Natural killer cell (primary cell): ENCODE measurements at regions not wholly inside any gene's neighbourhood (a gene's known extent, or its start where the extent isn't known, plus 50 kb on each side); places are given as distances from the start of the nearest gene placed in this dataset.
A peak's percentile ranks its signal among the peaks of the same experiment; 100 is the strongest.

Source experiments
- ATAC-seq, 3 donors: fragments of 150-1000 bp in 2 of 3; fragments of 200-7000 bp in 1 of 3; cut with Tn5 transposase; 1 replicate in 1 of 3; 2 replicates in 2 of 3; pipeline ENCODE4 v1.10.0; 2021; ENCODE audit warnings: mild to moderate bottlenecking in 2 of 3, moderate library complexity in 2 of 3
- DNase-seq, 2 donors: peaks; one replicate each; pipeline versions ENCODE4 v3.0.0 to v3.0.0-alpha.2; 2013 to 2021; ENCODE audit warnings: mixed read lengths in 1 of 2
- H3K27ac ChIP-seq: one replicate; pipeline ENCODE4 v1.5.1; 2013; ENCODE audit warnings: mild to moderate bottlenecking, low read length
- H3K27me3 ChIP-seq: one replicate; pipeline ENCODE4 v1.6.1; 2013; ENCODE audit warnings: low read length; ENCODE audit not compliant: control insufficient read depth, insufficient read depth
- H3K36me3 ChIP-seq: one replicate; pipeline ENCODE4 v1.6.1; 2013; ENCODE audit warnings: low read length; ENCODE audit not compliant: control insufficient read depth, insufficient read depth
- H3K4me1 ChIP-seq: one replicate; pipeline ENCODE4 v1.6.1; 2013; ENCODE audit warnings: low read length; ENCODE audit not compliant: control insufficient read depth, insufficient read depth
- H3K4me3 ChIP-seq: one replicate; pipeline ENCODE4 v1.5.1; 2013; ENCODE audit warnings: low read length
- H3K9me3 ChIP-seq: one replicate; pipeline ENCODE4 v1.6.1; 2013; ENCODE audit warnings: low read length; ENCODE audit not compliant: control insufficient read depth, insufficient read depth
- H3K27ac Mint-ChIP-seq, 2 donors: one replicate each; pipeline ENCODE4 v1.8.0; 2022; ENCODE audit warnings: mild to moderate bottlenecking in 2 of 2, mixed read lengths in 2 of 2, moderate library complexity in 1 of 2
- H3K27me3 Mint-ChIP-seq, 2 donors: one replicate each; pipeline ENCODE4 v1.8.0; 2022; ENCODE audit warnings: low read depth in 2 of 2, mixed read lengths in 2 of 2
- H3K36me3 Mint-ChIP-seq: one replicate; pipeline ENCODE4 v1.8.0; 2022; ENCODE audit warnings: mixed read lengths
- H3K4me1 Mint-ChIP-seq, 2 donors: one replicate each; pipeline ENCODE4 v1.8.0; 2022; ENCODE audit warnings: mixed read lengths in 2 of 2
- H3K4me3 Mint-ChIP-seq: one replicate; pipeline ENCODE4 v1.8.0; 2022; ENCODE audit warnings: mild to moderate bottlenecking, moderate library complexity, mixed read lengths
- H3K9me3 Mint-ChIP-seq, 2 donors: one replicate each; pipeline ENCODE4 v1.8.0; 2022; ENCODE audit warnings: mixed read lengths in 2 of 2
- WGBS: methylation state at CpG from one replicate; pipeline ENCODE4 v1.1.7; 2013; ENCODE audit warnings: missing lambda C conversion rate; ENCODE audit not compliant: insufficient coverage; 5-methylcytosine and 5-hydroxymethylcytosine counted together
- intact Hi-C: fragments of 100-400 bp; cut with micrococcal nuclease; formaldehyde crosslinking; loops from one replicate; pipeline ENCODE4 v1.14.2; 2022
- TF ChIP-seq, protein P1 (sequence below): fragments of 200-600 bp; IDR thresholded peaks from one replicate; pipeline ENCODE4 v1.8.0; 2022; ENCODE audit warnings: antibody characterized with exemption

DNA sequence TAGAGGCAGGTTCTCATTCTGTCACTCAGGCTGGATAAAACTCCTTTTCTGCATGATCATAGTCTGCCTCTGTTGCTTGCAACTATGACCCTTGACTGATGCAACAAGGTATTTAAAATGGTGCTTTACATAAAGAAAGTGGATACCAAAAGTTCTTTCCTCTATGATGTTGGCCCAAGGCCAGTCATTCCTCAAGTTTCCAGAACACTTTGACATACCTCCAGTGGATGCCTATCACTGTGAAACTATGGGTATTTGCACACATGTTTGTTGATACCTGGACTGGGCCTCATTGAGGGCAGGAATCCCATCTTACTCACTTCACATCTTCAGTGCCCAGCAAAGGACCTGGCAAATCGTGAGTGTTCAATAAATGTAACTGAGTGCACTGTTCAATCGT is 159.0 kb upstream of the ZC3H12C start:
- H3K4me3 Mint-ChIP-seq: no peak overlapping the region
- H3K4me1 Mint-ChIP-seq: no peaks in the 10 kb centered on the region
- no peaks in the 10 kb centered on the region for H3K27me3 ChIP-seq
- H3K9me3 Mint-ChIP-seq: no peaks in the 10 kb centered on the region
- no peaks in the 10 kb centered on the region for H3K36me3 Mint-ChIP-seq
- H3K4me3 ChIP-seq: no peak overlapping the region
- ATAC-seq (no peak), DNase-seq (no peak)
- H3K27ac ChIP-seq: no peak overlapping the region
- WGBS: 89% methylated on average over 2 of the region's 2 CpGs
- H3K9me3 ChIP-seq: no peaks in the 10 kb centered on the region
- no peaks in the 10 kb centered on the region for H3K4me1 ChIP-seq
- peaks cover 0 to 5% of the 10 kb centered on the region in 2 donors for H3K27me3 Mint-ChIP-seq
- no peak overlapping the region for H3K27ac Mint-ChIP-seq
- no peaks in the 10 kb centered on the region for H3K36me3 ChIP-seq
- intact Hi-C loops: no loop called here
- TF ChIP-seq, protein P1, sequence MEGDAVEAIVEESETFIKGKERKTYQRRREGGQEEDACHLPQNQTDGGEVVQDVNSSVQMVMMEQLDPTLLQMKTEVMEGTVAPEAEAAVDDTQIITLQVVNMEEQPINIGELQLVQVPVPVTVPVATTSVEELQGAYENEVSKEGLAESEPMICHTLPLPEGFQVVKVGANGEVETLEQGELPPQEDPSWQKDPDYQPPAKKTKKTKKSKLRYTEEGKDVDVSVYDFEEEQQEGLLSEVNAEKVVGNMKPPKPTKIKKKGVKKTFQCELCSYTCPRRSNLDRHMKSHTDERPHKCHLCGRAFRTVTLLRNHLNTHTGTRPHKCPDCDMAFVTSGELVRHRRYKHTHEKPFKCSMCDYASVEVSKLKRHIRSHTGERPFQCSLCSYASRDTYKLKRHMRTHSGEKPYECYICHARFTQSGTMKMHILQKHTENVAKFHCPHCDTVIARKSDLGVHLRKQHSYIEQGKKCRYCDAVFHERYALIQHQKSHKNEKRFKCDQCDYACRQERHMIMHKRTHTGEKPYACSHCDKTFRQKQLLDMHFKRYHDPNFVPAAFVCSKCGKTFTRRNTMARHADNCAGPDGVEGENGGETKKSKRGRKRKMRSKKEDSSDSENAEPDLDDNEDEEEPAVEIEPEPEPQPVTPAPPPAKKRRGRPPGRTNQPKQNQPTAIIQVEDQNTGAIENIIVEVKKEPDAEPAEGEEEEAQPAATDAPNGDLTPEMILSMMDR: no peak

DNA sequence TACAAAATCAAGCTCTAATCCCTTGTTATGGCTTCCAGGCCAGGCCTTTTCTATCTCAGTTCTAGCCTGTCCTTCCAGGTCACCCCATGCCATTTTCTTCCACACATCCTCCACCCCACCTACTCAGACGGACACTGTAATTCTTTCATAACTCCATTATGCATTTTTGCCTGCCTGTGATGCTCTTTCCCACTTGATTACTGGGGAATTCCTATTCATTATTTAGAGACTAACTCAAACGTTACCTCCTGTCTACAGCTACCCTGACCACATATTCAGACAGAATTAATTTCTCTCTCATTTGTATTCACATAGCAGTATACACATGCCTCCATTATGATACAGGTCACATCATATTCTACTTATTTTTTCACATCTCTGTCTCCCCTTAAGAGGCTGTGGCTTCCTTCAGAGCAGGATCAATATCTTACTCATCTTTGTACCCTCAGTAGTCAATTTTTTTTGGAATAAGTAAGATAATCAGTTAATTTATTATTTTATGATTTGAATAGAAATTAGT is 156.5 kb upstream of the ZC3H12C start:
- no peak for ATAC-seq
- Mint-ChIP-seq H3K4me1 (no peaks in the 10 kb centered on the region), H3K9me3 (no peaks in the 10 kb centered on the region), H3K27ac (no peak overlapping the region), H3K27me3 (peaks cover 0 to 5% of the 10 kb centered on the region in 2 donors), H3K36me3 (no peaks in the 10 kb centered on the region), H3K4me3 (no peak overlapping the region)
- H3K27me3 ChIP-seq: no peaks in the 10 kb centered on the region
- H3K9me3 ChIP-seq: no peaks in the 10 kb centered on the region
- no peaks in the 10 kb centered on the region for H3K36me3 ChIP-seq
- no peak overlapping the region for H3K27ac ChIP-seq
- no peak for DNase-seq
- no peaks in the 10 kb centered on the region for H3K4me1 ChIP-seq
- WGBS: 72% methylated on average over 2 of the region's 2 CpGs
- TF ChIP-seq, protein P1: no peak
- no peak overlapping the region for H3K4me3 ChIP-seq
- intact Hi-C loops: no loop called here

DNA sequence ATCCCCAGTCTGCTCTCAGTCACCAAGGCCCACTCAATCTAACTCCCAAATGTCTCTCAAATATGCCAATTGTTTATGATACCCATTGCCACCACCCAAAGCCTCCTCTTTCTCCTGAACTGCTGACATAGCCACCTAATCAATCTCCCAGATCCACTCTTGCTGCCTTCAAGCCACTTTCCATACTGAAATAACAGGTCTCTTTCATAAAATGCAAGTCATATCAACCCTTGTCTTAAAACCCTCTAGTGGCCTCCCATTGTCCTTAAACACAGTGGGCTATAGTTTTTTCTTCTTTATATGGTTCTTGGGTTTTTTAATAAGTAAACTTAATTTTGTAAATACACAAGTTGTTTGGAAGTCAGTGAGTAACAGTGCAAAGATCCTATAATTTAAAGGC is 155.2 kb upstream of the ZC3H12C start:
- H3K4me3 Mint-ChIP-seq: no peak overlapping the region
- Histone ChIP-seq H3K36me3 (no peaks in the 10 kb centered on the region), H3K27me3 (no peaks in the 10 kb centered on the region), H3K4me3 (no peak overlapping the region), H3K27ac (no peak overlapping the region), H3K4me1 (no peaks in the 10 kb centered on the region), H3K9me3 (no peaks in the 10 kb centered on the region)
- H3K36me3 Mint-ChIP-seq: no peaks in the 10 kb centered on the region
- no peak for ATAC-seq
- H3K4me1 Mint-ChIP-seq: no peaks in the 10 kb centered on the region
- H3K27ac Mint-ChIP-seq: no peak overlapping the region
- H3K27me3 Mint-ChIP-seq: peaks cover 0 to 6% of the 10 kb centered on the region in 2 donors
- intact Hi-C loops: no loop called here
- H3K9me3 Mint-ChIP-seq: no peaks in the 10 kb centered on the region
- no peak for DNase-seq
- TF ChIP-seq, protein P1: no peak

DNA sequence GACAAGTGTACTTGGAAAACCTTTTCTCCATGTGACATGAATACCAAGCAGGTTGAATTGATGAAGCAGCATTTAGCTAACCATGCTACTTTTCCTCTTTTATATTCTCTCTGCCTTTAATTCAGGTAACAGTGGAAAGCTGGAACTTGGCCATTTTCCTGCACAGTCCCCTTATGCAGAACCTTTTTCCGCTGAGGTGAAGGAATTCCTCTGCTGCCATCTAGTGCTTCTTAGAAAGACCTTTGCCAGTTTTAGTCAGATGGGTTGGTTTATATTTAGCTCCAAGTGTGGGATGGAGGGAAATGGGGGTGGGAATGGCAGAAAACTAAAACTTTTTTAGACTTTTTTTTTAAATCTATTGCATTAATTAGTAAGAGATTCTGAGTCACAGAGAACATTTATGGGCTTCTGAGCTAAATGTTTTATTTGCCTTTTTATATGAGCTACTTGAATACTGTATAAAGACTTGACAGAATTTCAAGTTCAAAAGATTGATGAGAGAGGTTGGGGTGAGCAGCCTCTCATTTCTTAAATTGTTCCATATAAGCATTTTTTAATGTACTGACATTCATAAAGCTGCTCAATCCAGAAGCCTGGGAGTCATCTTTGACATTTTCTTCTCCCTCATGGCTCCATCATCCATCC is 153.9 kb upstream of the ZC3H12C start:
- H3K36me3 Mint-ChIP-seq: no peaks in the 10 kb centered on the region
- peak in 1 of 2 donors; percentile 7 for DNase-seq
- H3K9me3 Mint-ChIP-seq: no peaks in the 10 kb centered on the region
- no peak for ATAC-seq
- no peak overlapping the region for H3K27ac Mint-ChIP-seq
- H3K27ac ChIP-seq: no peak overlapping the region
- H3K4me3 ChIP-seq: no peak overlapping the region
- no peaks in the 10 kb centered on the region for H3K4me1 ChIP-seq
- no peaks in the 10 kb centered on the region for H3K9me3 ChIP-seq
- intact Hi-C loops: no loop called here
- H3K4me1 Mint-ChIP-seq: no peaks in the 10 kb centered on the region
- TF ChIP-seq, protein P1: no peak
- H3K27me3 ChIP-seq: no peaks in the 10 kb centered on the region
- no peaks in the 10 kb centered on the region for H3K36me3 ChIP-seq
- H3K27me3 Mint-ChIP-seq: peaks cover 0 to 8% of the 10 kb centered on the region in 2 donors
- H3K4me3 Mint-ChIP-seq: no peak overlapping the region
- WGBS: 0% methylated on average over 1 of the region's 1 CpG
